Stimulated activated CD4-positive, alpha-beta T cell treated with anti-CD3 and anti-CD28 coated beads, Interleukin-12 subunit alpha, Interleukin-12 subunit beta, amount 100 ng/mL, for 48 hours (primary cell): ENCODE measurements at regions not wholly inside any gene's neighbourhood (a gene's known extent, or its start where the extent isn't known, plus 50 kb on each side); places are given as distances from the start of the nearest gene placed in this dataset.

ENCODE experiments used
- DNase-seq, 3 donors: peaks; one replicate each; pipeline ENCODE4 v3.0.0-alpha.2; 2020; ENCODE audit warnings: low read depth in 2 of 3, low spot score in 1 of 3

DNA sequence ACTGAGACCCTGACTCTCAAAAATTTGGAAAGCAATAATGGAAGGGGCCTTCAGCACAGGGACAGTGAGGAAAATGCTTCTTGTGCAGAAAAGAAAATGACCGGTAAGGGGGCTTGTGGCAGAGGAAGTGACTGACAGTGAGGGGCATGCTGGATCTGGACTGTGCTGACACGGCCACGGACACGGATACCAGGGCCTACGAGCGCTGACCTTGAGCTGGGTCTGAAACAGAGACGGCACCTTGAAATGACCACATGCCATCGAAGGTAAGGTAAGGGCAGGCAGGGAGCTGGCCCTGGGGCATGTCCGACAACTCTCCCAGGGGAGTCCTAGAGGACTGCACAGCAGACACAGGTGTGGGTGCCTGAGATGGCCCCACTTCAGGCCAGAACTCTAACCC is 182.1 kb downstream of the RHOU start:
- DNase-seq: no peak

DNA sequence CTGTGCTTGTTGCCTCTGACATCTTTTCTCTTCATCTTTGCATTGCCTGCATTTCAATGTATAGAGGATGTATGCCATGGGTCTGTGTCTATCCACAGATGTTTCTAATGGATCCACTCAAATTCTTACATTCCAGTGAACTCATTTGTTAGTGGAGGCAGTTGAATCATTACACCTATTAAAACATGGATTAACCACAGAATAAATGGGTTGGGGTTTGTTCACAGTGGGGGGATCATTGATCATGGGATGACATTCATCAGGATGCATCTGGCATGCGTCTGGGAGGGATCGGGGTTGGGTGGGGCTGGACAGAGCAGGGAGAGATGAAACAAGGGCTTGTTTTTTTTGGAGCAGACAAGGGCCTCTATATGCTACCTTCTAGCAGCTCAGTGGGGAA is 182.5 kb downstream of the RHOU start:
- DNase-seq: no peak

DNA sequence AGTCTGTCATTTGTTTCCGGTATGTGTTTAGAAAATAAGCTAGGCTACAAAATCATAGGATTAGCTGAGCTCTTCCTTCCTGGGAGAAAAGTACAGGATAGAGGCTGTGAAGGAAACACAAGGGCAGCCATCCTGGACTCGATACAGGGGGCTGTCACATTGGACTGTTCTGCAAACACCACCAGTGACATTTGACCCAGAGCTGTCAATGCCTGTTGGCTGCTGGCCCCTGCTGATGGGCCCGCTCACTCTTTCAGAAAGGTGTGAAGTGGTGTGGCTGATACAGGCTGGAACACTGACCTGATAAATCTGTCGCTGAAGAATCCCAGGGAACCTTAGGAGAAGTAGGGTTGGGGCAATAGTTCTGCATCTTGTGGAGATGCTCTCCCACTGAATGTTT is 183.1 kb downstream of the RHOU start:
- DNase-seq: no peak

DNA sequence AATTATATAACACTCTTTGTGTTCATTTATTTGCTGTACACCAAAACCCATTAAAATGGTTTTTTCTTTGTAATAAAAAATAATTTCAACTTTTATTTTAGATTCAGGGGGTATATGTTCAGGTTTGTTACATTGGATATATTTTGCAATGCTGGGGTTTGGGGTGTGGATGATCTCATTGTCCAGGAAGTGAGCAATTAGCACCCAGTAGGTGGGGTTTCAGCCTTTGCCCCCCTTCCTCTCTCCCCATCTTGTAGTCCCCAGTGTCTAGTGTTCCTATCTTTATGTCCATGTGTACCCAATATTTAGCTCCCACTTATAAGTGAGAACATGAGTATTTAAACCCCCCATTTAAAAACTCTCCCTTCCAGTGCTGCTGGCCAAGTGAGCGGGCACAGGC is 184.6 kb downstream of the RHOU start:
- DNase-seq: no peak

DNA sequence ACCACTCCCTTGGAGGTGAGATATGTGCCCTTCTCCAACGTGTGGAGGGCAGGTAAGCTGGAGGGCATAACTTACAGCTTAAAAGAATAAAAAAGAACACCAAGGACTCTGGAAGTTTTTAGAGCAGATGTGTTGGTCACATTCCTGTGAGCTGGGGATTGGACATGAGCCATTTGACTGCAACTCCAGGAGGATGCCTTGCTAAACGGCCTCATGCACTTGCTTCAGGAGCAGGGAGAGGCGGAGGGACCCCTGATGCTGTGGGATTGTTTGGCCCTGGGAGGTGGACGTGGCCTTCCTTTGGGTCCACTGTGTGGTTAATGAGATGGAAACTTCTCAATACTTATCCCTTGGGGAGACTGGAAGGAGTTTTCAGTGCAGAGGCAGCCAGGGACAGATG is 185.6 kb downstream of the RHOU start:
- DNase-seq: no peak

DNA sequence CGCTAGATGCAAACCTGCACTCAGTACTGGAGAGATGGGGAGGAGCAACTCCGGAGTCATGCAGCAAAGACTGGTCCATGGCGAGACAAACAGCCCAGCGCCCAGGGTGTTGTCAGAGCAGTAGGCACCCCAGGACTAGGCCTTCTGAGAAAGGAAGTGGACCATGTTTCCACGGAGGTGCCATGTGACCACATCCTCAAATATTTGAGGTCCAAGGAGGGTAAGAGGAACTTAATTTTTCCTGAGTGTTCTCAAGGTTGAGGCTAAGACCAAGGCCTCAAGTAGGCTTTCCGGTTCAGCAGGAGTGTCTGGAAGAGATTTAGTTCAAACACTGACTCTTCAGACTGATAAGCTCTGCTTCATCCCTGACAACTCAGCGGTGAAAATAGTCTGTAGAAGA is 186.2 kb downstream of the RHOU start:
- DNase-seq: no peak

DNA sequence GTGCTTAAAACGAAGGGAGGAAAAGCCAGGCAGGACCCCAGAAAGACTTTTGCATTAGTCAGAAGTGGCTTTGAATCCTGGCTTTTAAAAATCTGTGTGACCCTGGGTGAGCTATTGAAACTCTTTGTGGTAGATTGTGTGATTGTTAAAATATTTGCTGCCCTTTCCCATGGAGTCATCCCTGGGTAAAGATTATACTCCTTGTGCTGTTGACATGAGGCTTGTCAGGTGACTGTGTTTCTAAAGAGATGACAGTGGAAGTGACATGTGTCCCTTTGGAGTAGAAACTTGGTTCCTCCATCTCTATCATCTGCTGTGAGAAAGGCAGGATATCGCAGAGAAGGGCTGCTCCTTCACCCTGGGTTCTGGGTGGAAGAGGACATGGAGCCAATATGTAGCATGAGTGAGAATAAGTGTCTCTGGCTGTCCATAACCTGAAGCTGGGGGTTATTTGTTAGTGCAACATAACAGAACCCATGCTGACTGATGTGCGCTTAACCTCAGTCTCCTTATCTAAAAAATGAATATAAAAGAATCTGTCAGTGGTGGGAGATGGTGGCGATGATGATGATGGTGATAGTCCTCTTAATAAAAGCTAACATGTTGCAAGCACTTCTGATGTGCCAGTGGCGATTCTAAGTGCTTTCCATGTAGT is 187.6 kb downstream of the RHOU start:
- no peak for DNase-seq

DNA sequence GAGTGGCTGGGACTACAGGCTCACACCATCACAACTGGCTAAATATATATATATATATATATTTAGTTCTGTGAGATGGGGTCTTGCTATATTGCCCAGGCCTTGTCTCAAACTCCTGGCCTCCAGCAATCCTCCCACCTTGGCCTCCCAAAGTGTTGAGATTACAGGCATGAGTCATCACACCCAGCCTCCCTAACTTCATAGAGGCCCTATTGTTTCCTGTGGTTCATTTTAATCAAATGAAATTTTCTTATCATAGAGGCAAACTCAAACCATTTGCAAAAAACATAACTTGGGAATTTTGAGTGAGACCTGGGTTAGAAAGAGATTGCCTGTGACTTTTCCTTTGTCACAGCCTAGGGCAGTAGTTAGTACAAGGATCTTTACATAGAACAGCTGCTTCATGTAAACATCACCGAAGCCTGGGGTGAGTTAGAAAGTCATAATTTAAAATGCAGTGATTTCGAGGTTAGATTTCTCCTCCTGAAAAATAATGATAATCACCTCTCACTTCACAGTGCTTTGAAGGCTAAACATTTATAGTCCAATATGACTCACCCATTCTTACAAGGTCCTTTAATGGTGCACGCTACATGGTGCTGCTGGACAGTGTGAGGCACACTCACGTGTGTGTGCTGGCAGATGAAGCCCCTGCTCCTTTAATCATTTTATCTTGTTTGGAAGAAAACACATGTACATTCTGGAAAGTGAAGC is 188.9 kb downstream of the RHOU start:
- DNase-seq: no peak

DNA sequence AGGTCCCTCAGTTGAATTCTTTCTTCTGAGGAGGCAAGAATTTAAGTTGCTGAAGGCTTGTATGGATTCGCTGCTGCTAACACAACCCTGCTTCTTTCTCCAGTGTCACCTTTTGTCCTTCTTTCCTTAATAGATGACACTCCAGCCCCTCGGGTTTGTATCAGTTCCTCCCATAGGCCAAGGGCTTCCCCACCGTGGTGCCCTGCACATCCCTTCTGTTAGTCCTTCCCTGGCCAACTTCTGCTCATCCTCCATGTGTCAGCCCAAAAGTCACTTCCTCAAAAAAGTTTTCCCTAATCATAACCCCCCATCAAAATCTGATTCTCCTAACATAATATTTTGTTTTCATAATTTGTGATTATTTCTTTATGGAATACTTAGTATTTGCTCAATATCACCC is 190.4 kb downstream of the RHOU start:
- DNase-seq: no peak

DNA sequence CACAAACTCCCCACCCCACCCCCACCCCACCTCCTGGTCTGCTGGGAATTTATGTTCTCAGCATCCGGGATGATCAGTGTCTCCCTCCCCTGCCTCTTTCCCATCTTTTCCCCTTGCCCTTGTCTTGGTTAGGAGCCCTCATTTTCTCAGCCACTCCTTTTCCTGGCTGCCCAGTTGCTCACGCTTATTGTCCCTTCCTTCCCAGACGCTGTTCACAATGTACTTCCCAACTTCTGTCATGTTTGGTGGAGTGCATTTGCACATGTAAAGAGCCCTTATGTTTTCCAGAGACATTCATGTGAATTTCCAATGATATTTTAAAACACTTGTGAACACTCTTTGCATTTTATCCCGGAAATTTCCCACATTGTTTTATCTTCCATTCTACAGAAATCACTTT is 192.1 kb downstream of the RHOU start:
- DNase-seq: no peak

DNA sequence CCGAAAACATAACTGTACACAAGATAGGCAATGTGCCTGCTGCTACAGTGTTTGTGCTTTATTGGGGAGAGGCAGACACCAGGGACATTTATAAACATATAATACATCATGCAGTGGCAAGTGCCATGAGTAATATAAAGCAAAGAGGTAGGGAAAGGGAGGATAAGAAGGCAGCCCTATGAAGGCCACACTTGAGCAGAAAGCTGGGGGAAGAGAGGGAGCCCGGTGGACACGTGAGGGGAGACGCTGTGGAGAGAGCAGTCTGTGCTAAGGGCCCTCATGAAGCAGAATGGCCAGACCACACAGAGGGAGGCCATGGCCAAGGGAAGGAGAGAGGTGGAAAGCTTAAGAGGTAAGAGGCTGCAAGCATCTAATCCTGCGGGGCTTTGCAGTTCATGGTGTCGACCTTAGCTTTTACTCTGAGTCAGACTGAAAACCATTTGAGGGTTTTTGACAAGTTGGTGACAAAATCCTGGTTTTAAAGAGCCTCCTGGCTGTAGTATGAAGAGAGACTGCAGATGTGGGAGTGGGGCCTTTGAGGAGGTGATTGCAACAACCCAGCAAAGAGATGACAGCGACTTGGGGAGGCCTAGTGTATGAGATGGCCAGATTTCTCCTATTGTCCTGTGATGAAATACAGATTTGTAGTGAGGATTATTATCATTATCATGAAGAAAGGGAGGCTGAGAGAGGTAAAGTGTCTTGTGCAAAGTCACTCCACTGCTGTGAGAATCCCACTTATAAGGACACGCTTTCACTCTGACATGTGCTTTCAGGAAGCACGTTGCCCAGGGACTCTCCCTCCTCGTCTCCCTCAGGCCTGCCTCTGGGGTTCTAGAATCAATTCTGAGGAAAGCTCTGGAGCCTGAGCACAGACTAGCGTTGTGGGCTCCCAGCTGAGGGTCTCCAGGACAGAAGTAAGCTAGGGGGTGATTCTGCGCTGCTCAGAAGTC is 192.9 kb downstream of the RHOU start:
- peak in 1 of 3 donors; percentile 3 for DNase-seq

DNA sequence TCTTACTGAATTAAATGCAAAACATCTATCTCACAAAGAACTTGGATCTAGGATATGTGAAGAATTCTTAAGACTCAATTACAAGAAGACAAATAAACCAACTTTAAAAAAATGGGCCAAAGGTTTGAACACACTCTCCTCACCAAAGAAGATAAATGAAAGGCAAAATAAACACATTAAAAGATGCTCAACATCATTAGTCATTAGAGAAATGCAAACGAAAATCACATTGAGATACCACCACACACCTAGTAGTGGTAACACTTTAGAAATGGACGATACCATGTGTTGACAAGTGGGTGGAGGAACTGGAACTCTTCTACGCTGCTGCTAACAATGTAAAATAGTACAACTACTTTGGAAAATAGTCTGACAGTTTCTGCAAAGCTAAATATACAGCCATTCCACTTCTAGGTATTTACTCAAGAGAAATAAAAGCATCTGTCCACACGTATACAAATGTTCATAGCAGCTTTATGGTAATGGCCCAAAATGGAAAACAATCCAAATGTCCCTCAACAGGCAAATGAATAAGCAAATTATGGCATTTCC is 194.3 kb downstream of the RHOU start:
- DNase-seq: no peak

DNA sequence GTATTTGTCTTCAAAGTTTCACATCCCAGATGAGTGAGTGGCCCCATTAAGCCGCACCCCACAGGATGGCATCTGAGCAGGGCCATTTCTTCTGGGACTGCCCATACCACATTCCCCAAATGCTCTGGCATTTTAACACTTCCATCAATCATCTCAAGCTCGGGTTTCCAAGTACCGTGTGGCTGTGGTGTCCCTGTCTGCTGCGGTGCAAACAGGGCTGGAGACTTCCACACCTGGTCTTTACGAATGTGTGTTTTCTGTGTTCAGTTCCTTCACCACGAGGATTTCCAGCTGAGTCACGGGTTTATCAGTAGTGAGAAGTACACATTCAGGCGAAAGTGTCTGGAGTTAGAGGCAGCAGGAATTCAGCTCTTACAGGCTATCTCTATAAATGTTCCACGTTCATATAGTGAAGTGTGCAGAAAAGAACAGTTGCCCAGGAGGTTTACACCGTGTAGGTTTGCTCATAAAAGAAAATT is 195.2 kb downstream of the RHOU start:
- no peak for DNase-seq

DNA sequence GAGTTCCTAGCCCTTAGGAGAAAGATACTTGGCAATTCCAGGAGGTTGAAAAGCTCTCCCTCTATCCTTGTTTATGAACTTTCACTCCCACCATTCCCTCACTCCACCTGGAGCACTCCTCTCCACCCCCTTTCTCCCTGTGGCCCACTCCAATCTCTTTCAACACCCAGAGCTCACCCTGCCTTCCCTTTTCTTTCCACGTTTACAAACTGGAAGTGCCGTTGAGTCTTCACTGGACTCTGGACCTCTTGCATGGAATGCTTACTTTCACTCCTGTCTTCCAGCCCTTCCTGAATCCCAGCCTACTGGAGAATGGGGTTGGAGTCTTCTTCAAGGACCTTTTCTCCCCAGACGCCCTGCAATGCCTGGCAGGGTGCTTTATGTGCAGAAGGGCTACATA is 198.5 kb downstream of the RHOU start:
- DNase-seq: no peak

DNA sequence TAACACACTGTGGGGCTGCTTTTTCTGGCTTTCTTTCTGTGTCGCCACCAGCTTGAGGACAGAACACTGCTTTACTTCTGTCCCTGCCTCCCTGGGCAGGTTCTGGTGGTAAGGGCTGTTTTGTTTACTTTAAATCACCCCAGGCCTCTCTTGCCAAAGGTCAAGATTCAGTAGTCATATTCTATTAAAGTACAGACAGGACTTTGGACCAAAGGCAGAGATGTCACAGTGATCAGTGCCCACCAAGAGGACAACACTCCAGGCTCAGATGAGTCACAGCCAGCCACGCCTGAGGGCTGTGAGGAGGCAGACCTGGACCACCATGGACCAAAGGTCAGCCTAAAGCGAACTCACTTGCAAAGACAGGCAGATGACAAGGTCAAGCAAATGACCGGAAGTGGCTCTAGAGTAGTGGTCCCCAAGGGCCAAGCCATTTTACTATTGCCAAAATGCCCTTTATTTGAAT is 200.0 kb downstream of the RHOU start:
- DNase-seq: no peak

DNA sequence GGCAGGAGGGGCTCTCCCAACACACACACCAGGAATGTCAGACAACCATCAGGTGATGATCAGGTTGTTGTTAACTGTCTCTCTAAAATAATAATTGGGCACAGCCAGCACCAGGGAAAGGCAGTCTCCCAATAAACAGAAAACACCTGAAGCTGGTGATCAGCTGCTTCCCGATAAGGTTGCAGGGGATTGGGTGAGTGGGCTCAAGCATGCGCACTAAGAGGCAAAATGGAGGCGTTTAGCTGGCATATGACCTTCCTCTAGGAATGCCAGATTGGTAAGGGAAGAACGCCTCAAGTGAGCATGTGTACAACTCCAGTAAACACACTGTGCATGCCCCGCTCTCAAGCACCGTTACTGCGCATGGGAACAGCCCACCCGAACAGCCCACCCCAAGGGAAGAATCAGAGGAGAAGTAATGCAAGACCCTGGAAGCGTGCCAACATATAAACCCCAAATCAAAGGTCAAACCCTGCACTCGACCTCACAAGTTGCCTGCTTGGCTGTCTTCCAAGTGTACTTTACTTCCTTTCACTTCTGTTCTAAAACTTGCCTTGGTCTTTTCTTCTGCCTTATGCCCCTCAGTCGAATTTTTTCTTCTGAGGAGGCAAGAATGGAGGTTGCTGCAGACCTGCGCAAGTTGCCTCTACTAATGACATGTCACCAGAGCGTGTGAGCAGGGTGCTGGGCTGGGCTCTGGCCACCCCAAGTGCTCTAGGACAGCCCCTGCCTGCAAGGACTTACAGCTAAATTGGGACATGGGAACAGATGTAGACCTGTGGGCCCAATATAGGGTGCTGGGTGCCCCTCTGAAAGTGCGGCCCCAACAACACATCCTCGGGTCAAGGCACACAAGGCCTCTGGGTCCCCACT is 200.8 kb downstream of the RHOU start:
- DNase-seq: no peak

DNA sequence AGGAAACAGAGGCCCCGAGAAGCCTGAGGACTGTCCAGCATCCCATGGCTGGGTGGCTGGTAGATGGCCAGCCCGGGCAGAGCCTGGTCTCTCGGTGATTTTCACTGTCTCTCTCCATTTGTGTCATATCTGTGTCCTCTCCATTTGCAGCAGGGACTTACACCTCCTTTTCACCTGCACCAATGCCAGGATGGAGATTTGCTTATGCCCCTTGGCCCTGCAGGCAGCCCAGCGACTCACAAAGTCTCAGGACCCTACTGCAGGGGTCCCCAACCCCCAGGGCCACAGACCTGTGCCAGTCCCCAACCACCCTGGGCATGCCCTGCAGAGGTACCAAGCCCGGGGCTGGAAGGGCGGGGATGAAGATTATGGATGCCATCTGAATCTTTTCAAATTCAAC is 201.6 kb downstream of the RHOU start:
- no peak for DNase-seq

DNA sequence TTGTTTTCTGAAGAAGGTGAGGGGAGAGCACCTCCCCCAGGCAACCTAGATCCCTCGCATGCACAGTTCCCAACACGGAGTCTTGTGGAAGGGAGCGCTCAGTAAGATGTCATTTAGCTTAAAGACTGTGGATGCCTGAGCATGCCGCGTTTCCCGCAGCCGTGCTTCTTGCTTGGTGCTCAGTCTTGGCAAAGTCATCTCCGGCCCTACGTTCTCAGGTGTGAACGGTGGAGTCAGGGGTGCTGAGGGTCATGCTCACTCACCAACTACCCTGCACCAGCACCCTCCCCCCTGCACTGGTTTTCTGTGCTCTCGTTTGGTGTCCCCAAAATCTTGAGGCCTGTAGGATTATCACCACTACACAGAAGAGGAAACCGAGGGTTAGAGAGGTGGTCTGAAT is 202.1 kb downstream of the RHOU start:
- DNase-seq: no peak

DNA sequence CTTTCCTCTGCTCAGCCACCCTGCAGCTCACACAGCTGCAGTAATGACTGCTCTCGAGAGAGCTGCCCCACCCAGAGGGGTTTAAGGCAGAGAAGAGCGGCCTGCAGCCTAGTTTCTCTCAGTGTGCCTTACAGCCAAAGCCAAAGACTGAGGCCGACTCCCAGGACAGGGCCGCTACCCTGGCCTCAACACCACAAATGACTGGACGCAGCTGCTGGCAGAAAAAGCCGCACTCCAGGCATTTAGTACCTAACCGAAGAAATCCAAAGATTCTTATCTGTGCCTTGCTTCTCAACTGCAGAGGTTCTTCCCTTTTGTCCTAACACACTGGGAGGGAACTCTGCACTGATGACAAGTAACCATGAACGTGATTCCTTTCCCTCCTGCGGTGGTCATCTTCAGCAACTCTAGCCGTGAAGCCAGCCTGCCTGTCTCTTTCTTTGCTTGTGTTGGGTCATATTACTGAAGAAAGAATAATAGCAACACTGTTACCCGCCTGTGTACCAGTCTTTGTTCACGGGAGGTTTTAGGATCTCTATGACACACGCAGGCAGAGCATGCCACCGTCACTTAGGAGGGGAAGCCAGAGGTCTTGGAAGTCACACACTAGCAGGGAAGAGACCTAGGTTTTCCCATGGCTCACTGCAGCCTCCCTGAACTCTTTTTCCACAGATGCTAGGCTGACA is 202.7 kb downstream of the RHOU start:
- no peak for DNase-seq

DNA sequence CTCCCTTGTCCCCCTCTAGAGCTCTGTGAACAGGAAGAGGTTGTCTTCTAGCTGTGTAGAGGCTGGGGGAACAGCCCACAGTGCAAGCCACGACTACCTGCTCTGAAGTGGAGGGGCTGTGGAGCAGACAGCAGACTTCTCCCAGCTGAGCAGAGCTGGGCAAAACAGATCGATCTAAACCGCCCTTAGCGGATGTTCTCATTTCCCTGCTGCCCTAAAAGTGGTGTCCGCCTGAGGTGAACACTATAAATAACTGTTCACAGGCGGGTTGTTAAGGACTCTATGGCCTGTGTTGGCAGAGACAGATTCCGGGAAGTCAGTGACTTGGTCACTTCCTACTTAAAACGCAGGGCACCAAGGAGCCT is 203.2 kb downstream of the RHOU start:
- DNase-seq: no peak
